ENCODE measurements at regions not wholly inside any gene's neighbourhood (a gene's known extent, or its start where the extent isn't known, plus 50 kb on each side); places are given as distances from the start of the nearest gene placed in this dataset.
A peak's percentile ranks its signal among the peaks of the same experiment; 100 is the strongest.
"Not testable (repeated sequence)": the region's sequence is repeated elsewhere in the genome, so short reads cannot be mapped to it uniquely, and the experiment has no call there.

DNA sequence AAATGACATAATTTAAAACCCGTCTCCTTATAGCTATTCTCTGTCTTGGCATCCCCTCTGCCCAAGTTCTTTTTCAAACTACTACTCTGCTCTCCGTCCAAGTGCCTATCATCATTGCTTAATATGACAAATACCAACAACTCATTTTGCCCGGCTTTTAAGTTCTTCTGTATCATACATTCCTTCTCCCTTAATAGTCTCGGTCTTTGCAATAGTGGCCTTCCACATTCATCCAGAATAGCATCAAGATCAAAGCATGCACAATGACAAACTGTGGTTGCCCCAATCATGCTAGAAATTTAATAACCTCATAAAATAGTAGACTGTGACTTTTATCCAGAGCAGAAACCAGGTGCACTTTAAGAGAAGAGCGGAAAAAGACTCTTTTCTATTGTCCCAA lies 198.9 kb downstream of the ETV1 start:
- DNase-seq: no peak

DNA sequence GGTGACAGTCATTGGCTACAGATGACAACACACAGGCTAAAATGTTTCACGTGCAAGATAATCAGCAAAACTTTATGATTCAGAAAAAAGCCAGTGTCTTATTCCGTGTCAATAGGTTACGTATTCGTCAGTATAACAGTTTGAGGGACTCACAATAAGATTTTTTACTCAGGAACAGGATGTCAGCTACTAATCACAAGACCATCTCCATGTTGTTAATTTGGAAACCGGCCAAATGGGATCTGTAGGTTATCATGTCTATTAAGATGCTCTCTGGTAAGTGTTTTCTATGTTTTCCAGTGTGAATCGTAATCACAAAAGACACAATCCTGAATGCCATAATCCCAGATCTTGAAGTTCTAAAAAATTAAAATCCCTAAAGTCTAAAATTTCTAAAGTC lies 197.3 kb downstream of the ETV1 start:
- no peak for DNase-seq

DNA sequence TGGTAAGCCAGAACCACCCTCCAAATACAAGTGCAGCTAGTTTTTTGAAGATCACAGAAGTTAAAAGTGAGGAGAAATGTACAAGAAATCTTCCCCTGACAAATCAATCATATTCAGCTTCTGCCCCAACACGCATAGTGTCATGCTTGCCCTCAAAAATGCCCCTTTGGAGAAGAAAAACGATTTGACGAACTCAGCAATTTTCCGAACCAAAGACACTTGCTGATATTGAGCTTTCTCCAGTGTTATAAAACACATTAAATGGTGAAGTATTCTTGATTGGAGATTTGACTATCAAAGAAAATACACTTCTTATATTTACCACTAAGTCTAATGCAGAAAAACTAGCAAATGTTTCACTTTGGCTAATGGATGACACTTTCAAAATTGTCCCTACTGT lies 195.5 kb downstream of the ETV1 start:
- no peak for DNase-seq

DNA sequence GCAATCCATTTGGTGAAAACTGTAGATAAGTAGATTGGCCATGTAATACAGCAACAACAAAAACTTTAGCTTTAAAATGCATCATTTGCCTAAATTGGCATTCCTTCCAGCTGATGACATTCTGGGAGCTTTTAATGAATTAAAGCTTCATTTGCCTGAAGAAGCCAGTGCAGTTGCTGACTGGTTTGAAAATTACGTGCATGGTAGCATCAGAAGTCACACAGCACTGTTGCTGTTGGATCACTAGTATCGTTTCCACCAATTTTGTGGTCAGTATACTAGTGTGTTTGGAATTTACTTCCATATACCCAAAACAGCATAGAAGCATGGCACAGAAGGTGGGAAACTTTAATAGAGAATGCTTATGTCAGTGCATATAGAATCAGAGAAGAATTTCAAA lies 194.9 kb downstream of the ETV1 start:
- DNase-seq: no peak

DNA sequence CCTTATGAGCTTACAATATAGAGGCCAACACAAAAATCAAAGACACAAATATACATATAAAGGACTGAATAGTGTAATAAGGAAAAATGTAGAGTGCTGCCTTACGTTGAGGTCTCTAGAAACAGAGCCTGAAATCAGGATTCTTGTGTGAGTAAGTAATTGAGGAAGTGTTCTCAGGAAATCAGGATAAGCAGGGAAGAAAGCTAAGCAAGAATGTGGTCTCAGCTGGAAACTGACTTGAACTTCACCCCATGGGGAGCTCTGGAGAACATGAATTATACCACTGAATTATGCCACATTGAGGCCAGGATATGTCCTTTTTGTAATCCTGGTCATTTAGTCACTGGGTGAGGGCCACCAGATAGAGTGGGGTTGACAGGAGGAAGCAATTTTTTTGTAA lies 191.9 kb downstream of the ETV1 start:
- DNase-seq: no peak

DNA sequence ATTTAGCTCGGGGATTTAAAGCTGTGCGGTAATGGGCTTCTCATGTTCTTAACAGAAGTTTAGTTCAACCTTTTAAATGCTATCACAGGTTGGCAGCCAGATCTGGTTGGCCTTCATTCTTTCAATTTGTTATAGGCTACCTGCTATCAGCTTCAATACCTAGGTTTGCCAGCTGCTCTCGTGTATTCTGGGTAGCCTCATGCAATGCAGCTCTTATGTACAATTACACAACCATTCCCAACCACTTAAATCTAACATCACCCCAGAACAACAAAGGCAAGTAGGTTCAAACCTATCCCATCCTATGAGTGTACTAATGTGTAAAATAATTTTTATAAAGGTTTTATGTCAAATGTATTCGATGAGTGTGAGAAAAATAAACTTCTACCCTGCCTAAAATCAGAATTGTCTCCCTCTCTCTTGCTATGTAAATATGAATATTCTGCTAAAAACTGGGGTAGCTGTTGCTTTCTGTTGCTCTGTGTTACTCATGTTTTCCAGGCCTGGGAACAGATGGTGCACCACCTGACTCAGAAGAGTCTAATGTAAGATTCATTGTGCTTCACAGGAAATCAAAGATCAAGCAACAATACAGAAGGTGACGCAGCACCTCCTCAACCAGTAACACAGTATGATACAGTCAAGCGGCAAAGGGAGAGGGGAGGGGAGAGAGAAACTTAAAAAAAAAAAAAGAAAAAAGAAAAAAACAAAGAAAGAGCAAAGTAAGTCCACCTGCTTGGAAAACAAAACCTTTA lies 188.6 kb downstream of the ETV1 start:
- peak; percentile 8 for DNase-seq

DNA sequence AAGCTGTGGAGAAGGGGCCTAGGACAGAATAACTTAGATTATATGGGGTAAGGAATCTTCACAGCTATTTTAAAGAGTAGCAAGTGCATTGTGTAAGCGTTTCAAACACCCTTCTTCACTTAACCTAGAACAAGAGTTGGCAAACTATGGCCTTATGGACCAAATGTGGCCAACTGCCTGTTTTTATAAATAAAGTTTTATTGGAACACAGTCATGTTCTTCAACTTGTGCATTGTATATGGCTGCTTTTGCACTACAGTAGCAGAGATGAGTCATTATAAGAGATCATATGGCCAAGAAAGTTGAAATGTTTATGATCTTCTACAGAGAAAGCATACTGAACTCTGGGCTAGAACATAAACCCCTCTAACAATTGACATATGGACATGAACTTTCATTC lies 187.8 kb downstream of the ETV1 start:
- DNase-seq: no peak

DNA sequence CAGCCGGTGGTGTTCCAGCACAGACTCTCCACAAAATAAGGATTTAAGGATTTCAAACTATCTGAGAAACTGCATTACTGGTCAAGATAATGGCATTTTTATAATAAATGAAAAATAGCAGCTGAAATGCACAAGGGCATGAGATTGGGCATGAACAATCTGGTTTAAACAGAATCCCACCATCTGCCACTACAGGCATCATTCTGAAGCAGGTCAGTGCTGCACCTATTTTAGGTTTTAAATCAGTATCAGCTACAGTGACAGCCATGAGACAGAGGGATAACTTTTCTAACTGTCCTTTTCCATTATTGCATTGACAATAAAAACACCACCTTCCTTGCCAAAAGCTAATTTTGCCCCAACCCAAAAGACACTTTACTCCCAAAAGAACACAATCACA lies 186.8 kb downstream of the ETV1 start:
- no peak for DNase-seq

DNA sequence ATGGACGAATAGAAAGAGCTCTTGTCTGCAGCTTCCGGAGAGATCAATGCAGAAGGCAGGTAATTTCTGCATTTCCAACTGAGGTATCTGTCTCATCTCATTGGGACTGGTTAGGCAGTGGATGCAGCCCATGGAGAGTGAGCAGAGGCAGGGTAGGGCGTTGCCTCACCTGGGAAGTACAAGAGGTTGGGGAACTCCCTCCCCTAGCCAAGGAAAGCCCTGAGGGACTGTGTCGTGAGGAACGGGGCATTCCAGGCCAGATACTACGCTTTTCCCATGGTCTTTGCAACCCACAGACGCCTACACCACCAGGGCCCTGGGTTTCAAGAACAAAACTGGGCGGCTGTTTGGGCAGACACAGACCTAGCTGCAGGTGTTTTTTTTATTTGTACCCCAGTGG lies 186.3 kb downstream of the ETV1 start:
- no peak for DNase-seq

DNA sequence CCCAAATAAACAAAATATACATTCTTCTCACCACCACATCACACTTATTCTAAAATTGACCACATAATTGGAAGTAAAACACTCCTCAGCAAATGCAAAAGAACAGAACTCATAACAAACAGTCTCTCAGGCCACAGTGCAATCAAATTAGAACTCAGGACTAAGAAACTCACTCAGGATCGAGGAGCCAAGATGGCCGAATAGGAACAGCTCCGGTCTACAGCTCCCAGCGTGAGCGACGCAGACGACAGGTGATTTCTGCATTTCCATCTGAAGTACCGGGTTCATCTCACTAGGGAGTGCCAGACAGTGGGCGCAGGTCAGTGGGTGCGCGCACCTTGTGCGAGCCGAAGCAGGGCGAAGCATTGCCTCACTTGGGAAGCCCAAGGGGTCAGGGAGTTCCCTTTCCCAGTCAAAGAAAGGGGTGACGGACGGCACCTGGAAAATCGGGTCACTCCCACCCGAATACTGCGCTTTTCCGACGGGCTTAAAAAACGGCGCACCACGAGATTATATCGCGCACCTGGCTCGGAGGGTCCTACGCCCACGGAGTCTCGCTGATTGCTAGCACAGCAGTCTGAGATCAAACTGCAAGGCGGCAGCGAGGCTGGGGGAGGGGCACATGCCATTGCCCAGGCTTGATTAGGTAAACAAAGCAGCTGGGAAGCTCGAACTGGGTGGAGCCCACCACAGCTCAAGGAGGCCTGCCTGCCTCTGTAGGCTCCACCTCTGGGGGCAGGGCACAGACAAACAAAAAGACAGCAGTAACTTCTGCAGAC lies 183.2 kb downstream of the ETV1 start:
- DNase-seq: not testable (repeated sequence)

DNA sequence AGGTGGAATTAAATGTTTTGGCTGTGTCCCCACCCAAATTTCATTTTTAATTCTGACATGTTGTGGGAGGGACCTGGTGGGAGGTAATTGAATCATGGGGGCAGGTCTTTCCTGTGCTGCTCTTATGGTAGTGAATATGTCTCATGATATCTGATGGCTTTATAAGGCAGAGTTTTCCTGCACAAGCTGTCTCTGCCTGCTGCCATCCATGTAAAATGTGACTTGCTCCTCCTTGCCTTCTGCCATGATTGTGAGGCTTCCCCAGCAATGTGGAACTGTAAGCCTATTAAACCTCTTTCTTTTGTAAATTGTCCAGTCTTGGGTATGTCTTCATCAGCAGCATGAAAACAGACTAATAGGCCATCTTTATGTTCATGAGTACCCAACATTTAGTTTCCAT lies 172.2 kb downstream of the ETV1 start:
- not testable (repeated sequence) for DNase-seq

DNA sequence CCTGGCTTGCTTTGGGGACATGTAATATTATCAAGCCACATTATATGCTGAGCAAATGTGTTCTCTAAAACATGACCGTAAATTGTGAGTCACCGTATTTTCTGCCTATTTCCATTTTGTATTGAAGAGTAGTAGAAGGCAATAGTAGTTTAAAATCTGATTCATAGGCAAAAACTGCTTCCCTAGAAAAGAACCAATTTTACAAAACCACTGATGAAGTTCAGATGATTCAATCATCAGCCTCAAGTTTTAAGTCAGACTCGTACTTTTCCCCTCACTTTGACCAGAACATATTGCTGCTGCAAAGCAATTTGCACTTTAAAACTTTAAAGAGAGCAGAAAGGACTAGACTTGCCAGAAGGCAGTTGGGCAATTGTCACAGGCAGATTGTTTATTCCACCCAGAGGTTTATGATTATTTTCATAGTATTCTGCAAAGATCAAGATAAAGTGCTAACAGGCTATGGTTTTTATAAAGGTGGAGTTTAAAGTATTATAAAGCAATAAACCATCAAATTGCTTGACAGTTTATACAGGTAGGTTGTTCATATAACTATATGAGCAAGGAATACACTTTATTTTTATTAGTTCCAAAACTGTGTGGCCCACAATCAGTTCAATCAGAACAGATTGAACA lies 168.2 kb downstream of the ETV1 start:
- no peak for DNase-seq

DNA sequence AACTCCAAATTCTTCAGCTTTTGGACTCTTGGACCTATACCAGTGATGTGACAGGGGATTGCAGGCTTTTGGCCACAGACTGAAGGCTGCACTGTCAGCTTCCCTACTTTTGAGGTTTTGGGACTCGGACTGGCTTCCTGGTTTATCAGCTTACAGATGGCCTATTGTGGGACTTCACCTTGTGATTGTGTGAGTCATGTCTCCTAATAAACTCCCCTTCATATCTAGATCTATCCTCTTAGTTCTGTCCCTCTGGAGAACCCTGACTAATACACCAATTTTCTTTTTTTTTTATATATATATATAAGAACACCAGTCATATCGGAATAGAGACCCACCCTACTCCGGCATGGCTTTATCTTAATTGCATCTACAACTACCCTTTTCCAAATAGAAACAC lies 166.8 kb downstream of the ETV1 start:
- DNase-seq: no peak

DNA sequence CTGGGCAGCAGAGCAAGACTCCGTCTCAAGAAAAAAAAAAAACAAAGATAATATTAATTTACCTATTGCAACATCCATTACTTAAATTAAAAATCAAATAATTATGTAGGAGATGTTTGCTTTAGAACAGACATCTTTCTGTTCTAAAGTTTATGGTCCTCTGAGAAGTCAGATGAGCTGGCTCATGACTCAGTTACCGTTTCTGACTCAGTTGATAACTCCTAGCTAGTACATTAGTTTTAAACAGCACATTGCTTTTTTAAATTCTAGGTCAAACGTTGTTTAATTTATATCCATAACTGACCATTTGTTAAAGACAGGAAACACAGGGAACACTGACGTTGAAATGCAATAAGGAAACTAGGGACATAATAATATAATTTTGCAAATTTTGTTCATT lies 162.7 kb downstream of the ETV1 start:
- DNase-seq: no peak

DNA sequence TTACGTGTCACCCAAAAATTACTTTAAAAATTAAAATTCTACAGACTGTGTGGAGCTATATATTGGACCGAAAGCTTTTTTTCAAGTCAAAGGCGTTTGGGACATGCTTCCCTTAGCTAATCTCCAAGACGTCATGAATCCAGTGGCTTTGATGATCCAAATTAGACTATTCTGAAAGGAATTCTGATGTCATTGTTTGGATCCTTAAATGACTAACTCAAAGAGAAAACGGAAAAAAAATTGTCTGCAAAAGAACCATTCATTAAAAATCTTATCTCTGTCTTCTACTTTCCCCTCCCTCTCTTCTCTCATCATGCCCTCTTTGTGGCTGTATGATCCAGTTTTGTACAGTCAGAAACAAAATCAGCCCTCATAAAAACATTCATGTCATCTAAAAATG lies 161.8 kb downstream of the ETV1 start:
- DNase-seq: no peak

DNA sequence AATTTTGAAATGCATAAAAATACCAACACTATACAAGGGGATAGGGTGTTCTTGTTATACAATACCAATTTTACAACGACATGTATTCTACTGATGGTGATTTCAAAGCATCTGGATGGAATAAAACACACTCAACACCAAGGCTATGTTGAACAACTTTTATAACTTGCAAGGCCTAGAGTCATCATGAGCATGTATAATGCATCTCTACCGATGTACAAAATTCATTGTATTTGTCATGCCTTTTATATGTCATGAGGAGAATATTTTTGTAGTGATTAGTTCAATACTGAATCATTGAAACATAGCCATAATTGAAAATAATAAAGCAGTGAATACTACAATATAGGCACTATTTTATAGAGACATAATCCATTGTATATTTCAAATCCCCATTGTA lies 160.2 kb downstream of the ETV1 start:
- no peak for DNase-seq

DNA sequence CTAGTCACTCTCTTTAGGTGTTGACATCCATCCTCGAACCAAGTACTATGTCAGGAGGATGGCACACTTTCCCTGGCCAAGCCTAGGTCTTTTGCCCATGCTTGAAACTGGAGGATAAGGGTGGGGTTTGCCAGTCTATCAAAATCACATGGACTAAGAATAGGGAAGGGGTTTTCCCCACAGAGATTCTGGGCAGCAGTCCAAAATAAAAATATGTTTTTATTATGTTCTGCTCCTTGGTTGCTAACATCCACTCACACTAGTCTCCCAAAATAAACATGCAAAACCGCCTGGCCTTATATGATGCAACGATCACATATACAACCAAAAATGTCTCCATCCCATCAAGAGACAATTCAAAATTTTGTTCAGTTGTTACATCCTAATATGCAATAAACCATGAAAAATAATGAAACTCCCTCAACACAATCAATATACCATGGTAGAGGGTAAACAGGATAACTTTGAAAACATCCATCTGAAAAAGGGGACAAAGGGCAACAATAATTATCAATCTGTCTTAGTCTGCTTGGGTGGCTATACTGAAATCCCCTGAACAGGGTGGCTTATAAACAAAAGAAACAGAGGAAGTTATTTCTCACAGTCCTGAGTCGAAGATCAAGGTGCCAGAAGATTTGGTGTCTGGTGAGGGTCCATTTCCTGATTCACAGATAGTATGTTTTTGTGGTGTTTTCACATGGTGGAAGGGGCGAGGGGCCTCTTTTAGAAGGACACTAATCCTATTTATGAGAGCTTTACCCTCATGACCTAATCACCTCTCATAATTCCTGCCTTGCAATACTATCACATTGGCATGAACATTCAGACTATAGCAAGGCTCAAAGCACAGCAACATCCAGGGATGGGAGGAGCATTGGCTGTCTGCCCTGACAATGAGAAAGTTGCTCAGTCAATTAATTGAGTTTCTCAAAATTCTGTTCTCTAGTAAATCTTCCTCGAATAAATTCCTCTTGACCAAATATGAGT lies 159.3 kb downstream of the ETV1 start:
- peak; percentile 30 for DNase-seq

DNA sequence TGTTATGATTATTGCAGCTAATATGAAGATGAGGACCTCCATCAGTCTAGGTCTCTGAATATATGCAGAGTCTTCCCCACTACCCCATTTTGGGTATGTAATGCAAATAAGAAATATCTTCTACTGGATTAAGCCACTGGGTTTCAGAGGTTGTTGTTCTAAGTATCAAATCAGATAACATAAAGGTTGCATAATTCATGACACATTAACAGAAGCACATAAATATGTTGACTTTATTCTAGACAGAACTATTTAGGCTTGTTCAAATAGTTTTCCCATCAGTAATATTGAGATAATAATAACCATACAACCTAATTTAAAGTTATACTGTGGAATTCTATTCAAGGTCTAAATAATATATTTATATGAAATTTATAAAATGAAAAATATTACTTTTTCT lies 157.1 kb downstream of the ETV1 start:
- DNase-seq: no peak

DNA sequence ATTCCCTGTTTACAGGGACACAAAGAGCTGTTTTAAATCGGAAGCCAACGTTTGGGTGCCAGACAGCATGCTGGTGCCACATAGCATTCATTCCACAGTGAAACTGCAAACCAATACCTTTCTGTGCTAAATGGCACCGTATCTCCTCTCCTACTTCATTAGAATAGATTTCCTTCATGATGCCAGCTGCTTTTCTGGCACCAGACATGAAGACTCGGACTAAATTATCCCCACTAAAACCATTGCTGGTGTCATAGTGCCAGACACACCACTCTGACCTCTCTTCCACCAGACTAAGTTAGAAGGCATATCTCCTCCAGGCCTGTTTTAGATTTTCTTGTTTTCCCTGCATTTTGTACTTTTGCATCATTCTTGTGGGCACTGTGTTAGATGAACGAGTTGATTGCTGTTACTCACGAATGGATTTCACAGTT lies 155.1 kb downstream of the ETV1 start:
- no peak for DNase-seq

DNA sequence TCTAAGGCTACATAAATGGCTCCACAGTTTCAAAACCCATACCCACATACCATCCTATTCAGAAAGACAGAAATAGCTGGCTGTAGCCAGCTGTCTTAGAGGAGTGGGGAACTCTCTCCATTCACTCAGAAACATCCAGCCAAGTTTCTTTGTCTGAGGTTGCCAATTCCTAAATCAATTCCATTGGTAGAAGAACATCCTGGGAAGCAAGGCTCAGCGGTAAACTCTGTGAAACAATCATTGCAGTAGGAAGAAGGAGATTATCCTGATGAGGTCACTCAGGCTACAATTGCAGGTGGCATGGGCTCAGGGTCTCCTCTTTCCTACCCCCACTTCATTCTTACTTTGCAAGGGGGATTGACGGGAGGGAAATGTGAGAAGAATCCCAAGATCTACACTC lies 154.0 kb downstream of the ETV1 start:
- no peak for DNase-seq

DNA sequence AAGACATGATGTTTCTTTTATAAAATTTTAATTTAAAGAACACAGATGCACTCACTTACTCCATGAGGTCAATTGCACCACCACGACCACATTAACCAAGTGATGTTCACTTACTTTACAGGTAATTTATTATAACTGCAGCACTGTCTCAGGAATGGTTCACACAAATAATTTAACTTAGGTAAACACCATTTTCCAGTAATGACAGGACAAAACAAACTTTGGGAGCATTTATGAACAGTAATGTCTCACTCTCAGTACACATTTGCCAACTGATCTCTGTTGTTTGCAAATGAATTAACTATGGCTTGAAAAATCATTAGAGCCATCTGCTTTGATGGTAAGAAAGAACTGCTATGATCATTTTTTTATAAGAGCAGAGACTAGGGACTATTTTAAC lies 150.4 kb downstream of the ETV1 start:
- no peak for DNase-seq
